Hepatocyte (in vitro differentiated cells): ENCODE measurements at regions not wholly inside any gene's neighbourhood (a gene's known extent, or its start where the extent isn't known, plus 50 kb on each side); places are given as distances from the start of the nearest gene placed in this dataset.

Experiments
- EZH2phosphoT487 ChIP-seq: fragments of 200-600 bp; sonication (generic); IDR thresholded peaks from one replicate; pipeline ENCODE4 v1.6.1; 2018; ENCODE audit warnings: antibody characterized with exemption, mild to moderate bottlenecking, low read depth, moderate library complexity; ENCODE audit not compliant: unreplicated experiment, severe bottlenecking
- TF ChIP-seq, protein P1 (sequence below): fragments of 200-600 bp; sonication (generic); IDR thresholded peaks from 2 replicates; pipeline ENCODE4 v1.5.1; 2016; ENCODE audit warnings: antibody characterized with exemption, mild to moderate bottlenecking; ENCODE audit not compliant: poor library complexity

DNA sequence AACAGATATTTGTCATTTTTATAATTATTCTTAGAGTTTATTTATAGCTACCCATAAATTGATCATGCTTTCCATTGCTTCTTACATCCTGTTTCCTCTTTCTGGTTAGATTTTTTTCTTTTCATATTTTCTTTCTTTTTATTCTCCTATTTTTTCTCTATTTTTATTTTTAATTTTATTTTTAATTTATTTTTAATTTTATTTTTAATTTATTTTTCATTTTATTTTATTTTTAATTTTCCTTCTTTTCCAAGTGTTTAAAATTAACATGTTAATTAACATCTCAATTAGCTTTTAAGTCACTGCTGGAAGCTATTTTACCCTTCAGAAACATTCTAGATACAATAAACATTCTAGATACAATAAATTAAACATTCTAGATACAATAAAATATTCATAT is 269.6 kb downstream of the B3GLCT start:
- TF ChIP-seq, protein P1, sequence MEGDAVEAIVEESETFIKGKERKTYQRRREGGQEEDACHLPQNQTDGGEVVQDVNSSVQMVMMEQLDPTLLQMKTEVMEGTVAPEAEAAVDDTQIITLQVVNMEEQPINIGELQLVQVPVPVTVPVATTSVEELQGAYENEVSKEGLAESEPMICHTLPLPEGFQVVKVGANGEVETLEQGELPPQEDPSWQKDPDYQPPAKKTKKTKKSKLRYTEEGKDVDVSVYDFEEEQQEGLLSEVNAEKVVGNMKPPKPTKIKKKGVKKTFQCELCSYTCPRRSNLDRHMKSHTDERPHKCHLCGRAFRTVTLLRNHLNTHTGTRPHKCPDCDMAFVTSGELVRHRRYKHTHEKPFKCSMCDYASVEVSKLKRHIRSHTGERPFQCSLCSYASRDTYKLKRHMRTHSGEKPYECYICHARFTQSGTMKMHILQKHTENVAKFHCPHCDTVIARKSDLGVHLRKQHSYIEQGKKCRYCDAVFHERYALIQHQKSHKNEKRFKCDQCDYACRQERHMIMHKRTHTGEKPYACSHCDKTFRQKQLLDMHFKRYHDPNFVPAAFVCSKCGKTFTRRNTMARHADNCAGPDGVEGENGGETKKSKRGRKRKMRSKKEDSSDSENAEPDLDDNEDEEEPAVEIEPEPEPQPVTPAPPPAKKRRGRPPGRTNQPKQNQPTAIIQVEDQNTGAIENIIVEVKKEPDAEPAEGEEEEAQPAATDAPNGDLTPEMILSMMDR, result no peak
- no peak for TF ChIP-seq EZH2phosphoT487
